Prostate gland (tissue), 2 donors: ENCODE measurements at regions not wholly inside any gene's neighbourhood (a gene's known extent, or its start where the extent isn't known, plus 50 kb on each side); places are given as distances from the start of the nearest gene placed in this dataset.

Source experiments
- CTCF ChIP-seq, 4 experiments: fragments of 200-600 bp in 2 of 4; fragments of 450-650 bp in 2 of 4; sonication (generic) in 2 of 4; IDR thresholded peaks; 1 replicate in 3 of 4; 2 replicates in 1 of 4; pipeline ENCODE4 v1.5.1; 2016 to 2019; ENCODE audit warnings: antibody characterized with exemption in 4 of 4, mild to moderate bottlenecking in 2 of 4, moderate library complexity in 2 of 4
- POLR2A ChIP-seq: fragments of 450-650 bp; IDR thresholded peaks from one replicate; pipeline ENCODE4 v1.6.1; 2016; ENCODE audit warnings: antibody characterized with exemption, mild to moderate bottlenecking

GRCh38 chr4:186852073-186852420, 128.4 kb upstream of the FAT1 start:
- no peak for TF ChIP-seq CTCF (IDR thresholded peaks at IDR 0.05)
- TF ChIP-seq POLR2A, result no peak
